GM19467 (cell line): ENCODE measurements at regions not wholly inside any gene's neighbourhood (a gene's known extent, or its start where the extent isn't known, plus 50 kb on each side); places are given as distances from the start of the nearest gene placed in this dataset.
"Not testable (repeated sequence)": the region's sequence is repeated elsewhere in the genome, so short reads cannot be mapped to it uniquely, and the experiment has no call there.

Experiments used
- ATAC-seq: cut with Tn5 transposase; IDR thresholded peaks from one replicate; pipeline ENCODE4 v1.9.1; 2021; ENCODE audit warnings: mild to moderate bottlenecking, moderate library complexity; ENCODE audit not compliant: unreplicated experiment

GRCh38 chrX:30008031-30008430, 207.3 kb upstream of the MAGEB2 start:
- no peak for ATAC-seq

GRCh38 chrX:30010471-30010870, 204.9 kb upstream of the MAGEB2 start:
- no peak for ATAC-seq

GRCh38 chrX:30015440-30015839, 199.9 kb upstream of the MAGEB2 start:
- ATAC-seq: no peak

GRCh38 chrX:30027636-30028035, 187.7 kb upstream of the MAGEB2 start:
- ATAC-seq: no peak

GRCh38 chrX:30036406-30036805, 179.0 kb upstream of the MAGEB2 start:
- not testable (repeated sequence) for ATAC-seq

- ATAC-seq: no peak
Observed at GRCh38 chrX:30039768-30040167, 175.6 kb upstream of the MAGEB2 start.

GRCh38 chrX:30060718-30061117, 154.6 kb upstream of the MAGEB2 start:
- ATAC-seq: no peak

- ATAC-seq: no peak
Observed at GRCh38 chrX:30065226-30065625, 150.1 kb upstream of the MAGEB2 start.

GRCh38 chrX:30067677-30068076, 147.7 kb upstream of the MAGEB2 start:
- ATAC-seq: no peak

- ATAC-seq: no peak
Observed at GRCh38 chrX:30085571-30085970, 129.8 kb upstream of the MAGEB2 start.

- no peak for ATAC-seq
Observed at GRCh38 chrX:30111431-30111830, 103.9 kb upstream of the MAGEB2 start.

GRCh38 chrX:30141966-30142365, 73.4 kb upstream of the MAGEB2 start:
- peak; percentile 87 for ATAC-seq

- no peak for ATAC-seq
Observed at GRCh38 chrX:30144221-30144620, 71.1 kb upstream of the MAGEB2 start.

GRCh38 chrX:30144971-30145731, 70.2 kb upstream of the MAGEB2 start:
- ATAC-seq: no peak

GRCh38 chrX:30147996-30148643, 67.2 kb upstream of the MAGEB2 start:
- ATAC-seq: no peak

- not testable (repeated sequence) for ATAC-seq
Observed at GRCh38 chrX:30149206-30149605, 66.2 kb upstream of the MAGEB2 start.

GRCh38 chrX:30150196-30150895, 65.0 kb upstream of the MAGEB2 start:
- ATAC-seq: no peak

GRCh38 chrX:30151964-30152363, 63.4 kb upstream of the MAGEB2 start:
- ATAC-seq: no peak

GRCh38 chrX:30153175-30153880, 62.0 kb upstream of the MAGEB2 start:
- no peak for ATAC-seq

- no peak for ATAC-seq
Observed at GRCh38 chrX:30153881-30154260, 61.5 kb upstream of the MAGEB2 start.

- ATAC-seq: no peak
Observed at GRCh38 chrX:30156009-30156408, 59.4 kb upstream of the MAGEB2 start.
